GM21381 (cell line): ENCODE measurements at regions not wholly inside any gene's neighbourhood (a gene's known extent, or its start where the extent isn't known, plus 50 kb on each side); places are given as distances from the start of the nearest gene placed in this dataset.

Experiments
- ATAC-seq: cut with Tn5 transposase; IDR thresholded peaks from one replicate; pipeline ENCODE4 v1.9.1; 2021; ENCODE audit warnings: mild to moderate bottlenecking, moderate library complexity; ENCODE audit not compliant: unreplicated experiment

DNA sequence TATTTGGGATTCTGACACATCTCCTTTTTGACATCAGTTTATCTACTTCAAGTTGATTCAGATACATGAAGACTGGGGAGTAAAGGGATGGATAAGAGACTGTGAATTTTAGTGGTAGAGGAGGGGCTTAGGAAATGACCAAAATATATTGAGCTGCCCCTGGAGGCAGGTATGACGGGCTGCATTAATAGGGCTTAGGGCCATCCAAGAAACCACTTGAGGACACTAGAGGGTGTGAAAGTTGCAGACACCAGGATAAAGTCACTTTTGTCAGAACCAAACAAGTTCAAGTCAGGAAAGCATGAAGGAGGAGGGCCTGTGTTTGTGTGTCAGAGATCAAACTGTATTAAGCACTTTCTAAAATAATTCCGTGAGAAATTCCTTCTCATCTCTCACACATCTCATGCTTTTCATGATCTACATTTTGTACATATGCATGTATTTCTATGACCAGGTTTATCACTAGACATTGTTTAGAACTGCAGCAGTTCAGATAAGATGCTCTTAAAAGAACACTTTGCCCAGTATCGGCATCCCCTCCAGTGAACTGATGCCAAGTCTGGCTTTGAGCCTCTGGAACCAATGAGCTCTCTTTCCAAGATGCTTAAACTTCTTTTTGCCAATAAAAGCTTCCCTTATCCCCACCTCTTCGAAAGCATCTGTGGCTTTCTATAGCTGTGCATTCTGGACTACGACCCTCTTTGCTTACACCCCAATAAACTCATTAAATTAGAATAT is 136.9 kb downstream of the SLC38A1 start:
- ATAC-seq: no peak

DNA sequence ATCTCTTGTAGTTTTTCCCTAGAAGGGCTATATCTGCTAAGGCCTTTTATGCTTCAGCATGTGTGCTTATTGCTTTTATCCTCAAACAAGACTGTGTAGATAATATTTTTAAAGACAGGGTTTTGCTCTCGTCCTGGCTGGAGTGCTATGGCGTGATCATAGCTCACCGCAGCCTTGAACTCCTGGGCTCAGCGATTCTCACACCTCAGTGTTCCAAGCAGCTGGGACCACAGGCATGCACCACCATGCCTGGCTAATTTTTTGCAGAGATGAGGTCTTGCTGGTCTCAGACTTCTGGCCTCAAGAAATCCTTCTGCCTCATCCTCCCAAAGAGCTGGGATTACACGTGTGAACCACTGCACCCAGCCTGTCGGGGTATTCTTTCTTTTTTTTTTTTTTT is 137.3 kb upstream of the SCAF11 start:
- no peak for ATAC-seq

DNA sequence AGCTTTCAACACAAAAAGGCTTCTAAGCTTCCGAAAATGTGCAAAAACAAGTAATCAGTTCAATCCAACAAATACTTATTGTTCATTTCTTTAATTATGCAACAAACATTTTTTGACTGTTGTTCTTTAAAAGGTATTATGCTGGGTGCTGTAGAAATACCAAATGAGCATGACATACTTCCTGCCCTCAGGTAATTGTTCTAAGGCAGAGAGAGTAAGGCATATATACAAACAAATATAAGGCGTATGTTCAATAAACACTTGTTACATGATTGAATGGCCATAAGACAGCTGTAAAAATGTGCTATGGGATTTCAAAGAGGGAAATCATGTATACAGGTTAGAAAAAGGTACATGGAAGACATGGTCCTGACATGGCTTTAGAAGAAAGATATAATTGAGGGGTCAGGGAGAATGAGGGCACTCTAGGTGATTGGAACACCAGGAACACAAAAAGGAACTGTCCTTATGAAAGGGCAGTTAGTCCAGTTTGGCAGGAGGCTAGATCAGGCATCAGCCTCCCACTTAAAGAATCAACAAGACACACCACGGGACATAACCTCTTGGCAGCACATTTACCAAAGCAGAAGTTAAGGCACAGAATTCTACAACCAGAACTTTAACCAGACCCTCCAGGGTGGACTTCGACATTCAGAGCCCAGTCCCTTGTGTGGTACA is 135.8 kb upstream of the SCAF11 start:
- no peak for ATAC-seq

- peak; percentile 70 for ATAC-seq
Measured at GRCh38 chr12:46124848-46125619, 134.7 kb upstream of the SCAF11 start.

GRCh38 chr12:46124132-46124847 is 133.9 kb upstream of the SCAF11 start:
- ATAC-seq: no peak

DNA sequence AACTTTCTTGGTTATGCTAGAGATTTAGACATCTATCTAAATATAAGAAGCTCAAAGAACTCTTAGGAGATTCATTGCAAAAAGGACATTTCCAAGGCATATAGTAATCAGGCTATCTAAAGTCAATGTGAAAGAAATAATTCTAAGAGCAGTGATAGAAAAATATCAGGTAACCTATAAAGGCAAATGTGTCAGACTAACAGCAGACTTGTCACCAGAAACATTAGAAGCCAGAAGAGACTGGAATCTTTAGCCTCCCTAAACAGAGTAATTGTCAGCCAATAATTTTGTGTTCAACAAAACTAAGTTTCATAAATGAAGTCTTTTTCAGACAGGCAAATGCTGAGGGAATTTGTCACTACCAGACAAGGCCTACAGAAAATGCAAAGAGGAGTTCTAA is 122.0 kb upstream of the SCAF11 start:
- no peak for ATAC-seq

GRCh38 chr12:46111715-46112114 is 121.3 kb upstream of the SCAF11 start:
- ATAC-seq: no peak

DNA sequence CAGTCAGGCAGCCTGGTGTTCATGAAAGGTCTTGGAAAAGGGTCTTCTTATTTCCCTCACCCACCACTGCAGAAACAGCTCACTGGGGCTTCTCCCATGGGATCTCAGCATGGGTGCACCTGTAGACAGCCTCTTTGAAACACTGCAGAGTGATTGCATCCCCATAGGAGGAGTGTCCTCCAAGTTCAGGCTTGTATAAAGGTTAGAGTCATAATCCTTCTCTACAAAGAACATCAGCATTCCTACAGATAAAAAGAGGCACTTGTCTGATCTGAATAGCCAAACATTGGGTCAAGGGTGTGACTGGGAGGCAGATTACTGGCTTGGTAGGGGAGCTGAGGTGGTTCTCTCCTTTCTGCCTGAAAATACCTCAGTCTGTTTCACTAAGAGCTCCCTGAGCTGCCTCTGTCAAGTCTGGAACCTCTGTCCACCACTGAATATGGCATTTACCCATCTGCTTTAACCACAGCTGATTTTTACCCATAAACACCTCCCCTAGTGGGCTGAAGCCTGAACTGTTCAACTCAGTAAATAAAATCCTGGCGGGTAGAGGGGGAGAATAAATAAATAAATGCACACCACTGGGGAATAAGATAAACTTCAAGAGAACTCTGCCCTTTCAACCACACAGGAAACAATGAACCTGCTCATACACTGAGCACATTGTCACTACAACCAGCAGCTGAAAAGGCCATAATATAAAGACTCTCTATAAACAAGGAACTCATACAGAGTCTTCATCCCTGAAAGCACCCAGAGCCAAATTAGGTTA is 120.7 kb upstream of the SCAF11 start:
- ATAC-seq: no peak

DNA sequence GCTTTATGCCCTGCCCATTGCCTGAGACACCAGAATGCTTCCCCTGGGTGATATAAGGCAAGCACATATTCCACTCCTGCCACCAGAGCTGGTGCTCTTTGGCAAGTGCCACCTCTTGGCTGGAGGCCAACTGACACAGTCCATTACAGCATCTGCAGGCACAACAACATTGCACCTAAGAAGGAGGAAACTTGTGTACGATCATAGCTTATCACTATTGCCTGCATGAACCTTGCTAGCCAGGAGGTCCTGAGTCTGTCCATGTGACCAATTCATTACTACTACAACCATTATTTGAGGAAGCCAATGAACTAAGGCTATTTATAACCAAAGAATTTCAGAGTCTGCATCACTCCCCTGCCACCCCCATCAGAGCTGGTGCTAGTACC is 119.8 kb upstream of the SCAF11 start:
- no peak for ATAC-seq

GRCh38 chr12:46109343-46110222 is 119.2 kb upstream of the SCAF11 start:
- no peak for ATAC-seq

DNA sequence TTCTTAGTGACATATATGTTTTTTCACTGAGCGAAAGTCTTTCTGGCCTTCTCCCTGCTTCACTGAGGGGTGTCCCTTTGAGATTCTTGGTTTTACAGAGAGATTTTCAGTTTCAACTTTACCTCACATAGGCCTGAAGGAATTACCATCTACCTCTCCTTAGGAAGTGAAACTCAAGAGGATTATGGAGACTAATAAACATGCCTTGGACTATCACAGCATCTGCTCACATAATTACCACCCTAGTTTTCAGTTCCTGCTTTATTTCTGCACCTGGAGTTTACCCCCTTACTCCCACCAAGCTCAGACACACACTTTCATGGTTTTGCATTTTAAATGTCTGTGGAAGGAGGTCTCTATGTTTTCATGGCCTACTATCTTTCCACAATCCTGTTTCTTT is 118.3 kb upstream of the SCAF11 start:
- peak; percentile 87 for ATAC-seq

GRCh38 chr12:46107591-46107990 is 117.2 kb upstream of the SCAF11 start:
- ATAC-seq: no peak

DNA sequence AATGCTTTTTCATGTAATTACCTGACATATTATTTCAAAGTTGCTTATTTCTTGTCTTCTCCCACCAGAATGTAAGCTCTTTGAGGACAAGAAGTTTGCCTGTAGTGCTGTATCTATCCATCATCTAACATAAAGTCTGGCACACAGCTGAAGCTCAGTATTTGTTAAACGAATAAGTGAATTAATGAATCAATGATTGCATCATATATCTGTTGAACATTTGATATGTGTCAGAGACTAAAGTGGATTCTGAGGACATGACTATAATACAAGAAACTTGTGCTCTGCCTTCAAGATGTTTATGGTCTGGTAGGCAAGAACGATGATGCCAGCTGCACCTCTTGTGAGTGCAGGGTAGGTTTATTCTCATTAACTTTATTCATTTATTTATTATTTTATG is 115.4 kb upstream of the SCAF11 start:
- ATAC-seq: no peak

GRCh38 chr12:46103559-46104383 is 113.4 kb upstream of the SCAF11 start:
- no peak for ATAC-seq

GRCh38 chr12:46101485-46101869 is 111.1 kb upstream of the SCAF11 start:
- ATAC-seq: no peak

GRCh38 chr12:46100551-46101484 is 110.4 kb upstream of the SCAF11 start:
- ATAC-seq: no peak

DNA sequence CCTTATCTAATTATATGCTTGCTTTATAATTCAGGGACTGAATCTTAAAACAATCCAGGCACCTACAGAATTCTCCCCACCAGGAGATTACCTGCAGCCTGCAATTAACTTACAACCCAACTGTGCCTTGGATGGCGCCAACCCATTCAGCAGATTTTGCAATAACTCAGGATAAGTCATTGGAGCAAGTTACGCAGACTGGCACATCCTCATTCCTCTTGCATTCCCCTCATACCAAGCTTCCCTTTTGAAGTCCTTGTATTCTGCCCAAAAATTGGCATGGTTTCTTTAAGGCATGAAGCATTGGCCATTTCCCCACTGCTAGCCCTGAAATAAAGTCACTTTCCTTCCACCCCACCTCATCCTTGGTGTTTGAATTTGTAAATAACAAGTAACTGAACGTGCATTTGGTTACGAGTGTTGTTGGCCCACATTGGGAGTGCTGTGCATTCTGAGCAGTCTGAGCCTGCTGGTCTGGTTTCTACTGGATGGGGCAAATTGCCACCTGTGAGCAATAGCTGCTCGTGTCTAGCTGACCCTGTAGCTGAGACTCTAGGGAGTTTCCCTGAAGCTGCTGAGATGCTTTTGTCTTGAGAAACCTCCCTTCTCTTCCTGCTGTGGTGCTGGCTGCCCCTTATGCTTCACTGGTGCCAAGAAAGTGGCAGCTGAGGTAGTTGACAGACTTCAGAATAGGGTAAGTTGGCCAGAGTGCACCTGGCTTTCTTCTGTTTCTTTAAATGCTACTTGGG is 99.2 kb upstream of the SCAF11 start:
- ATAC-seq: no peak
